D721Med (cell line): ENCODE measurements at regions not wholly inside any gene's neighbourhood (a gene's known extent, or its start where the extent isn't known, plus 50 kb on each side); places are given as distances from the start of the nearest gene placed in this dataset.
"Not testable (repeated sequence)": the region's sequence is repeated elsewhere in the genome, so short reads cannot be mapped to it uniquely, and the experiment has no call there.

Source experiments
- DNase-seq: peaks from one replicate; pipeline ENCODE4 v3.0.0; 2011; ENCODE audit warnings: low spot score; ENCODE audit not compliant: insufficient read length
- FAIRE-seq: peaks from 2 replicates; lab custom pipeline; 2011; peaks lifted over from hg19 to GRCh38; lab: Jason Lieb, UNC
- CTCF ChIP-seq: IDR thresholded peaks from 2 replicates; pipeline ENCODE4 v1.5.1; 2012; ENCODE audit warnings: mild to moderate bottlenecking, control low read depth; ENCODE audit not compliant: insufficient read depth; ENCODE audit errors: missing control alignments

GRCh38 chr15:31217566-31218270 lies 108.9 kb upstream of the KLF13 start:
- FAIRE-seq = no peak
- no peak for TF ChIP-seq CTCF

DNA sequence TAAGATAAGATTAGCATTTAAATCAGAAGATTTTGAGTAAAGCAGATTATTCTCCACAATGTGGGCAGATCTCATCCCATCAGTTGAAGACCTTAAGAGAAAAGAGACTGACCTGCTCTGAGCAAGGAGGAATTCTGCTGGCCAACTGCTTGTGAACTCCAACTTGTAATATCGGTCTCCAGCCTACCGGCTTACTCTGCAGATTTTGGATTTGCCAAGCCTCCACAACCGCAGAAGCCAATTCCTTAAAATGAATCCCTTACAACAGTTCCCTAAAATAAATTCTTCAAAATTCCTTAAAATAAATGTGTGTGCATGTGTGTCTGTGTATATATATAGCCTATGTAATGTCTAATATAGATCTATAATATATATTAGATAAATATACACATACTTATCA lies 107.4 kb upstream of the KLF13 start:
- FAIRE-seq = no peak
- no peak for TF ChIP-seq CTCF
- no peak for DNase-seq

More at GRCh38 chr15:31217566-31218270, 108.9 kb upstream of the KLF13 start:
- no peak for DNase-seq

DNA sequence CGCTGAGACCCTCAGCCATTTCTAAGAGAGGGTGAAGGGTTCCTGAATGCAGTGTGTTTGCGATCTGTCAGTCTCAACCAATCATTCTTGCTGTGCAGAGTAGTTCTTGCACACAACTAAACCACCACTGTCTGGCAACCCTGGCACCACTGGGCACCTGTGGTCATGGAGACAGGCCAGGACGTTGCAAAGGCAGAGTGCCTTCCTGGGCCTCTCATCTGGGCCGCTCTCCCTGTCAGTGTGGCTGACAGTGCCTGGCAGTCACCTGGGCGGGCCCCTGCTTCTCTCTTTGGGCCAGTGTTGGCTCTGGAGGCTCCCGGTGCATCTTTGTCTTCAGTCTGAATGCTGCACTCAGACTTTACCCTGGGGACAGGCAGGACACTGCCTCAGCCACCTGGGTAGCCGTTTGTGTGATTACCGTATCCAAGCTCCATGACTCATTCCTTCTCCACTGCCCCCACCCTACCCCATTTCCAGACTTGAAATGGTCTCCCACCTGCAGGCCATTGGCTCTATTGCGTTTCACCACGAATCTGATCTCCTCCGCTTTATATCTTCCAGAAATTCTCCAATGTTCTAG lies 104.6 kb upstream of the KLF13 start:
- TF ChIP-seq CTCF = no peak
- DNase-seq (no peak), FAIRE-seq (no peak)

- DNase-seq (no peak), FAIRE-seq (no peak)
- TF ChIP-seq CTCF = no peak
Measured at GRCh38 chr15:31222773-31223341, 103.8 kb upstream of the KLF13 start.

DNA sequence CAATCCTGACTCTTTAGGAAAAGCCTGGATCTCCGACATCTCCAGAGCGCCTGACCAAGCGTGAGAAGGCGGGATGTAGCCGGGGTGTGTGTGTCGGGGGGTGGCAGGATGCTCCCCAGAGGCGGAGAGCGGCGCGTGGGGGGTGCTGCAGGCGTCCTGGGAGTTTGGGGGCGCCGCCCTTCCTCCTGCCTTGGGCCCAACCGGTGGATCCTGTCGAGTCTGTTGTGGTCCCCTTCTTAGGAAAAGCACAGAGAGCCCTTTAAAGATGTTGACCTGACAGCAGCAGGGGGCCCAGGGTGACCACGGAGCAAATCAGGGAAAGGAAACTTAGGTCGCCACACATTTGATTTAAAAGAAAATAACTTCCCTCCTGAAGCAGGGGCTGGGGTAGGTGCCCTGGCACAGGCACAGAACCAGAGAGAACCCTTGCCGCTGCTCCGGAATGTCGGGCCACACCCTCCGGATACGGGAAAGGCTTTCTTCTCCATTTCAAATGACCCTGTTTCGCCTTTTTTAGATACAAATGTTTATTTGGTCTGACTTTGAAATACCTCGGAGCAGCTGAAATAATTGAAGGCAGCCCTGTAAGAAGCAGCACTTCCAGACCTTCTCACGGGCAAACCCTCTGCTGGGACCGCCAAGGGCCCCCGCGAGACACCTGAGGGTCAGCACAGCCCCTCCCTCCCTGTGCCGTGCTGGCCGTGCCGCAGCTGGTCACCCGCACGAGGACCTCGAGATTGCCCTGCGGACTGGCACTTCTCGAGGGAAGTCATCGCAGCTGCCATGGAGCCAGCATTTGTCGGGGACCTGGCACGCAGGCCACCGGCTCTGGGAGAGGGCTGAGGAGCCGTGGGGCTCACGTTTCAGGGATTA lies 102.9 kb upstream of the KLF13 start:
- no peak for DNase-seq
- no peak for FAIRE-seq
- TF ChIP-seq CTCF = no peak

DNA sequence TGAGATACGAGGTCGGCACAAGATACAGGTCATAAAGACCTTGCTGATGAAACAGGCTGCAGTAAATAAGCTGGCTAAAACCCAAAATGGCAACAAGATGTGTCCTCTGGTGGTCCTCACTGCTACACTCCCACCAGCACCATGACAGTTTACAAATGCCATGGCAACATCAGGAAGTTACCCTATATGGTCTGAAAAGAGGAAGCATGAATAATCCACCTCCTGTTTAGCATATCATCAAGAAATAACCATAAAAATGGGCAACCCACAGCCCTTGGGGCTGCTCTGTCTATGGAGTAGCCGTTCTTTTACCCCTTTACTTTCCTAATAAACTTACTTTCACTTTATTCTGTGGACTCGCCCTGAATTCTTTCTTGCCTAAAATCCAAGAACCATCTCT lies 102.0 kb upstream of the KLF13 start:
- not testable (repeated sequence) for FAIRE-seq, DNase-seq

DNA sequence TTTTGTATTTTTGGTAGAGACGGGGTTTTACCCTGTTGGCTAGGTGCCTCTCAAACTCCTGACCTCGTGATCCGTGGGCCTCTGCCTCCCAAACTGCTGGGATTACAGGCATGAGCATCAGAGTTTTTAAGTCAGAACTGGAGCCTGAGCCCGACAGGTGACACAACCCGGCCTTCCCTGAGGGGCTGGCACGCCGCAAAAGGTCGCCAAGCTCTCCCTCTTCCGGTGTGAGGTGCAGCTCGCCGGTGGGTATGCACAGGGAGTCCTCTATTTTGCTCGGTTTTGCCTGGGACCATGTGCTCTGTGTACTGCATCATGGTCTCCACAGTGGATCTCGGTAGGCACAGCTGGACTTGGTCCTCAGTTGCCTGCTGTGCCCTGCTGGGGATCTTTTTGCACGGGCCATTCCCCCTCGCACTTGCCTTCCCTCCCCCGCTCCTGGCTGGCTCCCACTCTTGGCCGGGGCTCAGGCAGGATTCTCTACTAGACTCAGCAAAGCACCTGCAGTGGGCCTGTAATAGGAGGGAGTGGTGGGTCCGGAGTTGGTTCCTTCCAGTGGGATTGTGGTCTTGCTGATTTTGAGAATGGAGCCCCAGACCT lies 101.2 kb upstream of the KLF13 start:
- FAIRE-seq = no peak
- TF ChIP-seq CTCF = no peak
- no peak for DNase-seq
